GM12878 (cell line): ENCODE measurements at regions not wholly inside any gene's neighbourhood (a gene's known extent, or its start where the extent isn't known, plus 50 kb on each side); places are given as distances from the start of the nearest gene placed in this dataset.

Experiments used
- CBX5 ChIP-seq: sonication (generic); IDR thresholded peaks from 2 replicates; pipeline ENCODE4 v1.6.1; 2016; ENCODE audit warnings: low read depth, moderate library complexity, mild to moderate bottlenecking, inconsistent platforms
- EP300 ChIP-seq, 2 experiments: fragments of 150-350 bp in 1 of 2; IDR thresholded peaks; 2 replicates each; pipeline ENCODE4 v1.6.1; 2011 to 2012; ENCODE audit warnings: low read depth in 2 of 2, low read length in 2 of 2, borderline replicate concordance in 1 of 2, improper control_type of control experiment in 1 of 2, inconsistent platforms in 1 of 2; ENCODE audit not compliant: control insufficient read depth in 1 of 2
- FOS ChIP-seq: IDR thresholded peaks from 3 replicates; pipeline ENCODE4 v1.6.1; 2011; ENCODE audit warnings: borderline replicate concordance; ENCODE audit not compliant: insufficient read length; ENCODE audit errors: extremely low read depth
- HDAC2 ChIP-seq: fragments of 200-600 bp; sonication (generic); IDR thresholded peaks from 2 replicates; pipeline ENCODE4 v1.6.1; 2017
- PML ChIP-seq: IDR thresholded peaks from 2 replicates; pipeline ENCODE4 v1.6.1; 2012; ENCODE audit warnings: low read length, inconsistent platforms
- POLR2A ChIP-seq: IDR thresholded peaks from 2 replicates; pipeline ENCODE4 v1.6.1; 2011; ENCODE audit warnings: low read depth, mild to moderate bottlenecking, low read length
- WRNIP1 ChIP-seq: IDR thresholded peaks from 2 replicates; pipeline ENCODE4 v1.6.1; 2011; ENCODE audit warnings: low read depth, low read length, improper control_type of control experiment, borderline replicate concordance
- ZBED1 ChIP-seq: IDR thresholded peaks from 2 replicates; pipeline ENCODE4 v1.6.1; 2016; ENCODE audit warnings: borderline replicate concordance
- TF ChIP-seq, protein P1 (sequence below), 3 experiments: IDR thresholded peaks in 2 of 3; conservative IDR thresholded peaks in 1 of 3; 2 replicates each; pipeline ENCODE4 v1.5.1; 2011; ENCODE audit warnings: low read depth in 3 of 3, low read length in 3 of 3, mild to moderate bottlenecking in 3 of 3, control low read depth in 2 of 3, moderate library complexity in 2 of 3, inconsistent platforms in 1 of 3, mixed read lengths in 1 of 3; ENCODE audit not compliant: control insufficient read depth in 2 of 3, insufficient read depth in 1 of 3; ENCODE audit errors: extremely low read depth in 1 of 3
- TF ChIP-seq, protein P2 (sequence below): fragments of 450-650 bp; IDR thresholded peaks from 2 replicates; pipeline ENCODE4 v1.6.1; 2018; ENCODE audit warnings: mild to moderate bottlenecking, low read depth, moderate library complexity; ENCODE audit not compliant: partially characterized antibody
- TF ChIP-seq, protein P3 (sequence below): IDR thresholded peaks from 2 replicates; pipeline ENCODE4 v1.6.1; 2011; ENCODE audit warnings: low read depth, mild to moderate bottlenecking, low read length, moderate library complexity, borderline replicate concordance; ENCODE audit errors: extremely low read depth

DNA sequence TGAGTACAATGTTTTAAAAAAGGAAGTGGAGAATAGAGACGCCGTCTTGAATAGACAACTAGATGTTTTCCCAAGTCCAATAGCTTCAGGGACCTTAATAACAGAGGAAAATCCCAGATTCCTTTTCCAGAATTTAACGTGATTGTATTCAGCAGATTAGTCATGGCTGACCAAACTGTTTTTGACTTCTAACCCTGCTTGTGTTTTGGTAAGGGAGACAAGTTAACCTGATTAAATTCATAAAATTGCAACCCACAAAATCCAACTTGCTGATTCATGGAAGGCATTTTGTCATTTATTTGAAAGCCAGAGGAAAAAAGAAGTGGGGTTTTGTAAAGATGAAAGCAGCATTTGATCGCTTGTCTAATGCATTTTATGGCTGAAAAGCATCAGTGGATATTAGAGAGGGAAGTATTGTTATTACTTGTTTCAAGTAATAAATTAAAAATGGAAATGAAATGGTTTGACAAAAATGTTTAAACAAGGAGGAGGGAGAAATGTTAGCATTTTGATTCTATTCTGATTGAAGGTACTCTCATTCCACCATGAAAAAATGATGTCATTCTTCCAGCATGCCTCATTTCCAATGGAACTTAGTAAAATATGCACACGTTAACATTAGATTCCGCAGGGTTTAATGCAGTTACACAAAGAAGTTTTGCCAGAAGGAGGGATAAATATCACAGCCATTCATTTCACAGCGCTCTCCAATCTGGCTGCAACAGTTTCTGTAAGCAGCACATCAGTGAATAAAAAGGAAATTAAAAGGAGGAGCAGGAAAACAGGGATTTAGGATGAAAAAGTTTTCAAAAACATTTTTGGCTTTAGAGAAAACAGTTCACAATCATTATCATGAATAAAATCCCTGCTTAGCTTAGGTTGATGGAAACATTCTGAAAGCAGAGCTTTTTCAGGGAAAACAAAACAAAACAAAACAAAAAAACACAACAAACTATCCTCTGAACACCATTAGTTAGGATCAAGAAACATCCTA lies 314.7 kb downstream of the PRR16 start:
- TF ChIP-seq WRNIP1 = no peak
- no peak for TF ChIP-seq EP300 (IDR thresholded peaks at IDR 0.05; ENCODE audit: borderline replicate concordance in 1 of 2, control insufficient read depth in 1 of 2, low read depth in 2 of 2, low read length in 2 of 2)
- no peak for TF ChIP-seq CBX5
- TF ChIP-seq, protein P1, sequence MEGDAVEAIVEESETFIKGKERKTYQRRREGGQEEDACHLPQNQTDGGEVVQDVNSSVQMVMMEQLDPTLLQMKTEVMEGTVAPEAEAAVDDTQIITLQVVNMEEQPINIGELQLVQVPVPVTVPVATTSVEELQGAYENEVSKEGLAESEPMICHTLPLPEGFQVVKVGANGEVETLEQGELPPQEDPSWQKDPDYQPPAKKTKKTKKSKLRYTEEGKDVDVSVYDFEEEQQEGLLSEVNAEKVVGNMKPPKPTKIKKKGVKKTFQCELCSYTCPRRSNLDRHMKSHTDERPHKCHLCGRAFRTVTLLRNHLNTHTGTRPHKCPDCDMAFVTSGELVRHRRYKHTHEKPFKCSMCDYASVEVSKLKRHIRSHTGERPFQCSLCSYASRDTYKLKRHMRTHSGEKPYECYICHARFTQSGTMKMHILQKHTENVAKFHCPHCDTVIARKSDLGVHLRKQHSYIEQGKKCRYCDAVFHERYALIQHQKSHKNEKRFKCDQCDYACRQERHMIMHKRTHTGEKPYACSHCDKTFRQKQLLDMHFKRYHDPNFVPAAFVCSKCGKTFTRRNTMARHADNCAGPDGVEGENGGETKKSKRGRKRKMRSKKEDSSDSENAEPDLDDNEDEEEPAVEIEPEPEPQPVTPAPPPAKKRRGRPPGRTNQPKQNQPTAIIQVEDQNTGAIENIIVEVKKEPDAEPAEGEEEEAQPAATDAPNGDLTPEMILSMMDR (IDR thresholded peaks at IDR 0.05 in 2 of 3, conservative IDR thresholded peaks at IDR 0.05 in 1 of 3; ENCODE audit: control insufficient read depth in 2 of 3, extremely low read depth in 1 of 3, insufficient read depth in 1 of 3, low read depth in 3 of 3, low read length in 3 of 3) = no peak
- TF ChIP-seq, protein P2, sequence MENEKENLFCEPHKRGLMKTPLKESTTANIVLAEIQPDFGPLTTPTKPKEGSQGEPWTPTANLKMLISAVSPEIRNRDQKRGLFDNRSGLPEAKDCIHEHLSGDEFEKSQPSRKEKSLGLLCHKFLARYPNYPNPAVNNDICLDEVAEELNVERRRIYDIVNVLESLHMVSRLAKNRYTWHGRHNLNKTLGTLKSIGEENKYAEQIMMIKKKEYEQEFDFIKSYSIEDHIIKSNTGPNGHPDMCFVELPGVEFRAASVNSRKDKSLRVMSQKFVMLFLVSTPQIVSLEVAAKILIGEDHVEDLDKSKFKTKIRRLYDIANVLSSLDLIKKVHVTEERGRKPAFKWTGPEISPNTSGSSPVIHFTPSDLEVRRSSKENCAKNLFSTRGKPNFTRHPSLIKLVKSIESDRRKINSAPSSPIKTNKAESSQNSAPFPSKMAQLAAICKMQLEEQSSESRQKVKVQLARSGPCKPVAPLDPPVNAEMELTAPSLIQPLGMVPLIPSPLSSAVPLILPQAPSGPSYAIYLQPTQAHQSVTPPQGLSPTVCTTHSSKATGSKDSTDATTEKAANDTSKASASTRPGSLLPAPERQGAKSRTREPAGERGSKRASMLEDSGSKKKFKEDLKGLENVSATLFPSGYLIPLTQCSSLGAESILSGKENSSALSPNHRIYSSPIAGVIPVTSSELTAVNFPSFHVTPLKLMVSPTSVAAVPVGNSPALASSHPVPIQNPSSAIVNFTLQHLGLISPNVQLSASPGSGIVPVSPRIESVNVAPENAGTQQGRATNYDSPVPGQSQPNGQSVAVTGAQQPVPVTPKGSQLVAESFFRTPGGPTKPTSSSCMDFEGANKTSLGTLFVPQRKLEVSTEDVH = no peak
- no peak for TF ChIP-seq POLR2A
- no peak for TF ChIP-seq FOS
- TF ChIP-seq, protein P3, sequence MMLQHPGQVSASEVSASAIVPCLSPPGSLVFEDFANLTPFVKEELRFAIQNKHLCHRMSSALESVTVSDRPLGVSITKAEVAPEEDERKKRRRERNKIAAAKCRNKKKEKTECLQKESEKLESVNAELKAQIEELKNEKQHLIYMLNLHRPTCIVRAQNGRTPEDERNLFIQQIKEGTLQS = no peak
- no peak for TF ChIP-seq HDAC2
- no peak for TF ChIP-seq ZBED1
- no peak for TF ChIP-seq PML
